HG02678 (cell line): ENCODE measurements at regions not wholly inside any gene's neighbourhood (a gene's known extent, or its start where the extent isn't known, plus 50 kb on each side); places are given as distances from the start of the nearest gene placed in this dataset.

Experiments used
- ATAC-seq: cut with Tn5 transposase; IDR thresholded peaks from one replicate; pipeline ENCODE4 v1.9.1; 2021; ENCODE audit warnings: mild to moderate bottlenecking, moderate library complexity; ENCODE audit not compliant: unreplicated experiment

DNA sequence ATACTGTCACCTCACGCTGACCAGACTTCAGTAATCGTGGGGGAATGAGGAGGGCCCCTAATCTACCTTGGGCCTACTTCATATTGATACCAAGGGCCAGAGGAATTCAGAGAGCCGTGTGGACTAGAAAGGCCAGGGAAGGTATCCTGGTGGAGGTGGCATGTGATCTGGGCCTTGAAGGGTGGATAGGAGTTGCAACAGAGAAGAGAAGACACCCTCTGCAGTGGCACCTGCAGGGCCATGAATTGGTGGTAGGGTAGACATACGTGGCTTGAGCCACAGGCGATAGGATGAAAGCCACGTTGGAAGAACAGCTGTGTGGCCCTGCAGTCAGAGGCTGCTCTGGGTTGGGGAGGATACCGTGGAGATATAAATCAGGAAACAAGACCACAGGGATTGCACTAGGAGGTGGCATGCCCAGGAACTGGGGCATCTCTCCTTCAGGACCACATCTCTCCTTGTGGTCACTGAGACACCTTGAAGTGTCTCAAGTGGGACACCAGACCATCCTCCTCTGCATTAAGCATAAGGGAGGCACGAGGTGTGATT is 141.4 kb downstream of the CYP26B1 start:
- no peak for ATAC-seq

DNA sequence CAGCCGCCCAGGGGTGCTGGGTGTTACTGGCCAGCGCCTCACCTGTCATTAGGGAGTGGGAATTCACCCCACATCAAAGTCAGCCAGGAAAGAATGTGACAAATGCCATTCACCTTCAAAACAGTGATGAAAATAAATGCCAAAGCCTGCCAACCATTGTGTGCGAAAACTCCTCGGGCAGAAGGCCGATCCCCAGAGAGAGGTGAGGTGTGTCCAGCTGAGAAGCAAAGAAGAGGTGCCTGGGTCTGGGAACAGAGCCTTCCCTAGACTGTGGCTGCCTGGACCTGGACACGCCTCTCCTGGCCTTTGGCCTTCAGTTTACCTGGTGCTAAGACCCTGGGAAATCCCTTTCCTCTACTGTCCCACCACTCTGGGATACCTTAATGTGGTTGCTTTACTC is 142.7 kb downstream of the CYP26B1 start:
- no peak for ATAC-seq

DNA sequence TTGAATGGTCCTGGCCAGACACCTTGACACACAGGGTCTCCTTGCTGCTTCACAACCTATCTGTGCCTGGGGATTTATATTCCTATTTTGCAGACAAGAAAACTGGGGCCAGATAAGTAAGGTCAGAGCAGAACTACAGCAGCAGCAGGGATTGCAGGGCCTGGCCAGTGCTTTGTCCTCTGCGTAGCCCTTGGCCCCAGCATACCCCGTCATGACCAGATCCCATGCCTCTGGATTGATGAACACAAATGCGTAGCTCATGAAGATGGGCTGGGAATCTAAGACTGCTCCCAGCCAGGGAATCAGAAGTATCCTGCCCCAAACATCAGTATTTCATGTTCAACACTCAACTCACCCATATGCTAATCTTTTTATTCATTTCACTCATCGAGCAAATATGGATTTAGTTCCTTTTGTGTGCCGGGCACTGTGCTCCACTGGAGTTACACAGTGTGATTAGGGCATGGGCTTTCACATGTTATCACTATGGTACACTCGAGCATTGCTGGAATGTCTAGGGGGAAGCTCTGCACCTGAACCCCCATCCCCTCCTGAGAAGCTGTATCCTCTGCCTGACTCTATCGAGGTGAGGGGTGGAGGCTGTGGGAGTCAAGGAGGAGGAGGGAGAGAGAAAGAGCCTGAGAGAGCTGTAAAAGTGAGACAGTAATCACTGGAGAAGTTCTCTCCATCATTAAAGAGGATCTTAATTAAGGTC is 143.3 kb downstream of the CYP26B1 start:
- no peak for ATAC-seq

DNA sequence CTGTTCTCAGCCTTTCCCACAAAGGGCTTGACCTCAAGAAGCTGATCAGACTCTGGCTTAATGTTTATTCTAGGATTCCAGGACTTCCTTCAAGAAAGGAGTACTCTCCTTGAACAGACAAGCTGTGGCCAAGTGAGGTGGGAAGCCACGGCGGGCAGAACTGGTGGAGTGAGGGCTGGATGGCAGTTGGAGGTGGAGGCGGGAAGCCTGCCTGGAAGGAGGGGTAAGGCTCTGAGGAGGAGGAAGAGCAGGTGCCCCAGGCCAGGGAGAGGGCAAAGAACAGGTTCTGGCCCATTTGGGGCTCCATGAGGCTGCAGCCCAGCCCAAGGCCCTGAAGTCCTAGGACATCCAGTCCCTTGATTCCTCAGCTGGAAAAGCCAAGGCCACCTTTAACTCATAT is 143.9 kb downstream of the CYP26B1 start:
- ATAC-seq = no peak

DNA sequence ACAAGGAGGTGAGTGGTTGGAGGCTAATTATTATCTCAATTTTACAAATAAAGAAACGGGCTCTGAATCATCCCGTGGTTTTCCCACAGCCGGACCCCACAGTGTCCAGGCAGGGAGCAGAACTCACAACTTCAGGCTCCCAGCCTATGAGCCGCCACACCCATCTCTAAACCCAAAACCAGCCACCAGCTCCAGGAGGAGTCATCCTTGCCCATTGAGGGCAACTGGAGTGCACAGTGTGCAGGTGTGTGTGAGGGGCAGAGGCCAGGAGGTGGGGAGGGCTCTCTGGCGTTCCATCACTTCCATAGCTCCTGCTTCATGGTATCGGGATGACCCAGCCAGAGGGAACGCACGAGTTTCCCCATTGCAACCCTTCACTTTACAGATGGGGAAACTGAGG is 144.5 kb downstream of the CYP26B1 start:
- ATAC-seq = no peak

DNA sequence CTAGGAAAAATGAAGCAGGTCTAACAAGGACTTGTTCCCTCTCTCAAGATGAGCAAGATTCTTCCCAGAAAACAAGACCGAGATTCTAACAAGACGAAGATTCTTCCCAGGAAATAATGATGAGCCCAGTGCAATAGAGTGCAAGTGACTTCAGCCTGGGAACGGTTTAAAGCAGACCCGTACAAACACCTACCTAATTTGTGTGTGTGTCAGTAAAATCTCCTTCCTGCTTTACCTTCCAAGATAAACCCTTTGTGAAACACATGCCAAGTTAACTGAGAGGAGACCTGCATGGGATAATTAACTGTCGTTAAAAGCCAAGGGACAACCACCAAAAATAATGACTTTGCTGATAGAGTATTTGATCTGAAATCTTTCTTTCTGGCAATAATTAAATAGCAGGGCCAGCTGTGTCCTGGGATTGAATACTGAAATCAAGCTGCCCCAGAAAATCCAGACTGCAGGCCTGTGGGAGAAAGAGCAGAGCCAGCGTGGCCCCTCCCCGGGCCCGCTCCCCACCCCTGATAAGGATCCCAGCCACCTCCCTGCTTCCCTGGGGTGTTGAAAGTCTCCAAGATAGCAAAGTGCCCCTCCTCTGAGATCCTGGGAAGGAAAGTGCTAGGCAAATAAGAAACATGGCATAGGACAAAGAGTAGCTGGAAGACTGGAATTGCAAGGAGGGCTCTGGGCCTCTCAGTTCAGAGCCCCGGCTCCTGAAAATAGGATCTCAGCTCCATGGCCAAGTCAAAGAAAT is 145.5 kb downstream of the CYP26B1 start:
- no peak for ATAC-seq

DNA sequence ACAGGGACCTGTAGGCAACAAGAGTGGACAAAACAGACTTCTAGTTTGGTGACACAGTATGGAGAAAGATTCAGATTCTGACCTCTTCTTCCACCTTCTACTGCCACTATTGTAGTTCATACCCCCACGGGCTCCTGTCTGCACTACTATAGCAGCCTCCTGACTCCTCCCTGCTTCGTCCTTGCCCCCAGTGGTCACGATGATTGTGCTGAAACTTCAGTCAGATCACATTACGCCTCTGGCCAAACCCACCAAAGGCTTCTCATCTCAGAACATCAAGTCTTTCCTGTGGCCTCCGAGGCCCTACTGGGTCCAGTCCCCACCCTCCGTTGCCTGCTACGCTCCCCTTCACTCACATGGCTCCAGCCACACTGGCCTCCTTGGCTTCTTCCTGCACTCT is 147.6 kb downstream of the CYP26B1 start:
- no peak for ATAC-seq

DNA sequence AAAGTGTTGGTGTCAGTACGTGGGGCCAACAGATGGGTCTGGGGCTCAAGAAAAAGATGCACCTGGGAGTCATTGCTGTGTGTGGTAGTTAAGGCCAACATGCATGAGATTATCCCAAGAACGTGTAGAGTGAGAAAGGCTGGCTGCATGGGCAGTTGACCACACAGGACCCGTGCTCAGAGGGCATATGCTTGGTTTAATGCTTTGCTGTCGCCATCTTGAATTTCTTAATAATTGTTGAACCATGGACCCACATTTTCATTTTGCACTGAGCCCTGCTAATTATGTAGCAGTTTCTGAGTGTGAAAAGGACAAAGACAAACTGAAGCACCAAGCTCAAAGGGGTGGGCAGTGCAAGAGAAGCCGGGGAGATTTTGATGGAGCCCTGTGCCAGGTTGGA is 148.1 kb downstream of the CYP26B1 start:
- no peak for ATAC-seq

DNA sequence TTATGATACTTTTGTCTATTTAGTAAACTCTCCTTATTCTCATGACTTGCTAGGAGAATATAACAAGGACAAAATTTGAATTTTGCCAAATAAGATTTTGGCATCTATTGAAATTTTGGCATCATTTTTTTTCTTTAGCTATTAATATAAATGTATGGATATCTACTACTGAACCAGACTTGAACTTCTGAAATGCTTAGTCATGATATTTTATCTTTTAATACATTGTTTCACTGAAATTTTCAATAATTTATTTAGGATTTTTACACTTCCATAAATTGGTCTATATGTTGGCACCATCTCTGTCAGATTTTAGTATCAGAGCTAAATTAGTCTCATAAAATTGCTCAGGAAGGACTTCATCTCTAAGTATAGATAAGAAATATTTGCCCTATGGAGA is 149.8 kb downstream of the CYP26B1 start:
- ATAC-seq = no peak

DNA sequence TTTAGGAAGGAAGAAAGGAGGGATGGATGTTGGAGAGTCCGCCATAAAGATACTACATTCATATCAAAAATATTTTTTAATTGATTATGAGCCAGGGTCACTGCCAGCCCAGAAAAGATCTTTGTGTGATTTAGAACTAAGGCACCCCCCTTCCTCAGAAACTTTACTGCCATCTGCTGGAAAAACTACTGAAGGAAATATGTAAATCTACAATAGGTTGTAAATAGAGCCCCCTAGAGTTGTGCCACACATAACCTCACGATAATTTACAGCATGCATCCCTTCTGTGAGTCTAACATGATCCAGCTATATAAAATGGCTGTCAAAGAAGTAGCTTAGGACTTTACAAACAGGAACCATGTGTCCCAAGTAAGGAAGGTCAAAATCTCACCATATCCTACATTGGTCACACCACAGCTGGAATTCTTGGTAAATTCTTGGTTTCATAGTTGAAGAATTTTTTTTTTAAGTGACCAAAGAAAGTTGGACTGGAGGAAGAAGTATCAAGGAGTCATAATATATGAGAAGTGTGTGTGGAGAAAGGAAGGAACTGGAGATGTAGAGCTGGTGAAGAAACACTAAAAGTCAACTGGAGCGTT is 152.5 kb downstream of the CYP26B1 start:
- ATAC-seq = no peak

DNA sequence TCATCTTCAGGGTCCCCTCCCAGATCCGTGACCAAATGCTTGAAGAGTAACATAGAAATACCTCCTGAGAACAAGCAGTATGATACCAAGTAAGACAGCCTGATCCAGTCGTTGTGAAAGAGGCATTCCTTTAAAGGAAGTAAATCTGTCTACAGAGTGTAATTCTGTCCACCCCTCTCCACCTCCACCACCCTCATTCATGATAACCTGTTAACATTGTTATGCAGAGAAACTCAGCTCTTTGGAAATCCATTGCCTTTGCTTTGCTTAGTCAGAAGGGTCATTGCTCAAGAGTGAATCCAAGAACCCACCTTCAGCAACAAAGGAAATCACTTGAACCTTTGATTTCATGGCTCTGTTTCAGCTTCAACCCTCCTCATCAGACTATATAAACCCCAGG is 155.6 kb downstream of the CYP26B1 start:
- no peak for ATAC-seq

DNA sequence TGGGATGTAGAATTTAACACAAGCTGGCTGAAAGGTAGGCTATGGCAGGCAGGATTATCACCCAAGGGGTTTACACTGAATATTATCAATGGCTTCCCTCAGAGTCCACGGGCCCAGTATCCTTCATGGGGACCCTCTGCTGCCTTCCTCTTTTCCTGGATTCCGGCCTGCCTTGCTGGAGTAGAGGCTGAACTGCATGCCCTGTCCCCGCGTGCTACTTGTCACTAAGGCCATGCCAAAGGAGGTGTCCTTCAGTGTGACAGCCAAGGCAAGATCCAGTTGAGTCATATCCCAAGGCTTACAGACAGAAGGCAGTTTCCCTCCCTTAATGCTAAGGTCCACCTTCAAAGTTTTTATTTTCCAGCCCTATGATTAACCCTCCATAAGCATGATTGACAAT is 156.3 kb downstream of the CYP26B1 start:
- no peak for ATAC-seq

DNA sequence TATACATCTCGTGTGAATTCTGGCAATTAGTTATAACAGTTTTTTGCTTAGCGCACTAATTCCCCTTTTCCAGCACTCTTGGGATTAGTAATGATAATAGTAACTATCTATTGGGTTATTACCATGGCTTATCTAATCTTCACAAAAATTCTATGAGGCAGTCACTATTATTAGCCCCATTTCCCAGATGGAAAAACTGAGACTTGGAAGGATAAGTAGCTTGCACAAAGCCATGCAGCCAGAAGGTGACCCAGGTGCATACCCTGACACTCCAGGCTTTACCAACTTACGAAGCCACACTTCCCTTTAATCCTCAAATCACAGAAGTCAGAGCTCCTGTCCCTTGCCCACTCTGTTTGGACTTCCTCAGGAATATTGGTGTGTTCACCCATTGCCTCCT is 156.8 kb downstream of the CYP26B1 start:
- no peak for ATAC-seq

DNA sequence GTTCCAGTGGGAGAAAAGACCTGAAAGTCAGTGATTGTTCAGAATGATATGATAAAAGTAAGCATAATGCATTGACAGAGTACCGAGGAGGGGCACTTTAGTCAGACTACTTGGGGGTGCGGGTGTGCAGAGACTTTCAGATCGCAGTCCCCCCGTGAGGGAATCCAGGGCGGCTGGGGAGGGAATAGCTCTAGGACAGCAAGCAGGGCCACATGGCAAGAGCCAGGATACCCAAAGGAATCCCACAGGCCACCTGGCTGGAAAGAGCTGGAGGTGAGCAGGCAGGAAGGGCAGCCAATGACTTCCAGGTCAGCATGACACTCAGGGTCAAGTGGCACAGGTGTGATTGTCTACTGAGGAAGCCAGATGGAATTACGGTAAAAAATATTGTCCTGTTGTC is 157.5 kb downstream of the CYP26B1 start:
- ATAC-seq = no peak

DNA sequence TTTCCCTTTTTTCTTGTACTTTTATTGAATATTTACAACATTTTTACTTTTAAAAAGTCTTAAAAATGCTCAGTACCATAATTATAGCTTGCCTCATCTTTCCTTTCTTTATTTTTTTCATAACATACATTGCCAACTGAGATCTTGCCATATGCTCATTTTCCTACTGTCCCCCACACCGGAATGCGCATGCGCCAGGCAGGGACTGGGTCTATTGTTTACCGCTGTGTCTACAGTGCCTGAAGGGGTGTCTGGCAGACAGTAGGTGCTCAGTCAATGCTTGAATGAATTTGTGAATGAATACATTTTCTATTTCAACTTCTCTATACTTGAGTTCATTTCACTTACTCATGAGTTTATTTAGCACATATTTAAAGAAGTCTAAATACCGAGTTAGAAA is 158.0 kb downstream of the CYP26B1 start:
- no peak for ATAC-seq

DNA sequence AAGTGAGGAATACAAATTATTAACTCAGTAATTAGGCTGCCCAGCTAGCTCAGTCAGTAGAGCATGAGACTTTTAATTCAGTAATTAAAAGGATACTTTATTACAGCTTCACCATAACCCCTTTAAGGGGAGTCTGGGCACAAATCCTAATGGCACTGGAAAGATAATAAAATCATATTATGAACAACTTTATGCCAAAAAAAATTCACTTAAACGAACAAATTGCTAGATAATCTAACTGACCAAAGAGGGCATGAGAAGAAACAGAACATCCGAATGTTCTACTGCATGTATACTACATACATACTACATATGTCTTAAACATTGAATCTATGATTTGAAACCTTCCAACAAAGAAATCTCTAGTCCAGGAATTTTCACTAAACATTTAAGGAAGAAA is 159.5 kb downstream of the CYP26B1 start:
- ATAC-seq = no peak

DNA sequence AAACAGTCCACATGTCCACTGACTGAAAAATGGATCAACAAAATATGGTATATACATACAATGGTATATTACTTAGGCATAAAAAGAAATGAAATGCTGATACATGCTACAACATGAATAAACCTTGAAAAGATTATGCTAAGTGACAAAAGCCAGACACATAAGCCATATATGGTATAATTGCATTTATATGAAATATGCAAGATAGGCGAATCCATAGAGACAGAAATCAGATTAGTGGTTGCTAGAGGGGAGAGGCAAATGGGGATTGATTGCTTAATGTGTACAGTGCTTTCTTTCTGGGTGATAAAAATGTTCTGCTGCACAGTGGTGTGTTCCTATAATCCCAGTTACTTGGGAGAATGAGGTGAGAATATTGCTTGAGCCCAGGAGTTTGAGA is 171.0 kb downstream of the CYP26B1 start:
- no peak for ATAC-seq

DNA sequence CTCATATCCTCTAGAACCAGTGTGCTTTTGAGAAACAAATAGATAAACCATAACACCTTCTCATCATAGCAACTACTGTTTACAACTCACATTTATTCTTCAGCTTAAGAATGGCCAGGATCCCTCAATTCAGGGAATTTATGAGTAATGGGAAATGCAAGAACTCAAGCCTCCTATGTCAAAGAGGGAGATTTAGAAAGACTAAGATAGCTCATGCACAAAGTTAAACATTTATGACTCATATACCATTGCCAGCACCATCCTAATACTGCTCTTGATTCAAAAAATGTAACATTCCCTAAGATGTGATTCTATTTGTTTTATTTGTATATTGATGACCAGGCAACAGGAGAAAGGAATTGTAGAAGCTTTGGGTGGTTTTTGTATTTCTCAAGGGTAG is 172.8 kb downstream of the CYP26B1 start:
- no peak for ATAC-seq

DNA sequence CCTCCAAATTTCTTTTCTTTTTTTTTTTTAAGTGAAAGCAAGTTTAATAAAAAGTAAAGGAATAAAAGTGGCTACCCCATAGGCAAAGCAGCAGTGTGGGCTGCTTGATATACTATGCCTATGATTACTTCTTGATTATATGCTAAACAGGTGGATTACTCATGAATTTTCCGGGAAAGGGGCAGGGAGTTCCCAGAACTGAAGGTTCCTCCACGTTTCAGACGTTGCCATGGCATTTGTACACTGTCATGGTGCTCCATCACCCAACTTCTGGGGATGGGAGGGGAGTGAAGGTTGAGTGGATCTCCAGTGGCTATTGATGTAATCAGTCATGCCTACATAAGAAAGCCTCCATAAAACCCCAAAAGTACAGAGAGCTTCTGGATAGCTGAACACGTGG is 176.2 kb downstream of the CYP26B1 start:
- ATAC-seq = no peak

DNA sequence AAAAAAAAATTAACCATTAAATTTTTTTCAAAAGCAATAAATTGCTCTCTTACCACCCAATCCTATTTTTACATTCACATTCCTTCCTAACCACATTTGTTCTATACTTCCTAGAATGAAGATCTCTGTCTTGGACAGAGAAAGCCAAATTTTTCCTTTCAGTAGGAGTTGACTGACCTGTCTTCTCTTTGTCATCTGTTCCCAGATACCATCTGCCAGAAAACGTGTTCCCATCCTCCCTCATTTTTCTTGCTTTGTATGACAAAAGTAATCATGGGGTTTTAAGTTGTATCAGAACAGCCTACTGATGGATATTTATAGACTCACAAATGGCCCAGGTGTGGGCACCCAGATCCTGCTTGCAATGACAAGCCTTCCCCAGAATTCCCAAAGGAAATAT is 182.1 kb downstream of the CYP26B1 start:
- ATAC-seq = no peak

DNA sequence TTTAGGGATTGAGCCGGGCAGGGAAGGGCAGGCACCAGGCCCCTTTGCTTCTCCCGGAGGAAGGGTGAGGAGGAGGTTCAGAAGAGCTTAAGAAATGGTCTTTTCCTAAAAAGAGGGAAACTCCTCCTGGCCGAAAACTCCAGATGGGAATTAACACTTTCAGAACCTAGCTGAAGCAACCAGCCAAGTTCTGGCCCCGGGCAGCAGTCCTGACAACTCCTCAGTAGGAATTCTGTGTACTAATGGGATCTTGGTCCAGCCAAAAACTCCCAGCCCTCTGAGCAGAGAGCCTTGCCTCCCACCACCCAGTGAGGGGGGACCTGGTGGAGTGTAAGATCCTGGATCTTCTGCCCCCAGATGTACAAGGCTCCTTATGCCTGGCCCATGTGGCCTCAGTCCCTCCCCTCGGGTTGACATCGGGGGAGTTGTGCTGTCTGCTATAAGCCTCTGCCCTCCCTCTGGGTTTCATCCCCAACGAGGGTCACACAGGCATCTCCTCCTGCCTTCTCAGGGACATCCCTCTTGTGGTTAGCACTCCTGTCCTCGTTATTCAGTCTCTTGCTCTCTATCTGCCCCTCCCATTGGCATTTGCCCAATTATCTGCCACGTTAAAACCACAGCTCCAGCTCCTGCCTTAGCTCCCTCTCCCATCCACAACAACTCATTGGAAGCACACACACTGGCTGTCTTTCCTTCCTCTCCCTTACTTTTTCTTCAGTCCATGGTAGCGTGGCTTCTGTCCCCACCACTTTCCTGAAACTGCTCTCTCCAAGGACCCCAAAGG is 184.6 kb downstream of the CYP26B1 start:
- ATAC-seq = no peak
